HepG2 (cell line): ENCODE measurements at regions not wholly inside any gene's neighbourhood (a gene's known extent, or its start where the extent isn't known, plus 50 kb on each side); places are given as distances from the start of the nearest gene placed in this dataset.

Experiments
- HOXA3 ChIP-seq: sonication (generic); formaldehyde crosslinking; IDR thresholded peaks from 2 replicates; pipeline ENCODE4 v1.5.0; 2020; ENCODE audit warnings: missing genetic modification reagents
- KAT8 ChIP-seq: IDR thresholded peaks from 2 replicates; pipeline ENCODE4 v1.6.1; 2016; ENCODE audit warnings: missing genetic modification reagents, missing compliant biosample characterization
- PITX1 ChIP-seq: sonication (generic); formaldehyde crosslinking; IDR thresholded peaks from 2 replicates; pipeline ENCODE4 v1.5.1; 2020; ENCODE audit warnings: mild to moderate bottlenecking, missing genetic modification reagents
- RARG ChIP-seq: sonication (generic); formaldehyde crosslinking; IDR thresholded peaks from 2 replicates; pipeline ENCODE4 v1.4.0; 2020; ENCODE audit warnings: low read depth, mild to moderate bottlenecking, missing genetic modification reagents
- RXRA ChIP-seq: sonication (generic); formaldehyde crosslinking; IDR thresholded peaks from 2 replicates; pipeline ENCODE4 v1.5.1; 2020; ENCODE audit warnings: missing genetic modification reagents
- SSRP1 ChIP-seq: IDR thresholded peaks from 2 replicates; pipeline ENCODE4 v1.6.1; 2016; ENCODE audit warnings: control low read depth
- ZNF550 ChIP-seq: sonication (generic); formaldehyde crosslinking; IDR thresholded peaks from 2 replicates; pipeline ENCODE4 v1.4.0; 2020; ENCODE audit warnings: mild to moderate bottlenecking, missing genetic modification reagents, borderline replicate concordance
- ZNF556 ChIP-seq: sonication (generic); formaldehyde crosslinking; IDR thresholded peaks from 2 replicates; pipeline ENCODE4 v1.4.0; 2020; ENCODE audit warnings: mild to moderate bottlenecking, missing genetic modification reagents, borderline replicate concordance
- ZNF563 ChIP-seq: sonication (generic); formaldehyde crosslinking; IDR thresholded peaks from 2 replicates; pipeline ENCODE4 v1.8.0; 2022; ENCODE audit warnings: mild to moderate bottlenecking, moderate library complexity, missing genetic modification reagents
- ZNF644 ChIP-seq: IDR thresholded peaks from 2 replicates; pipeline ENCODE4 v1.6.1; 2016; ENCODE audit warnings: low read depth
- TF ChIP-seq, protein P1 (sequence below): sonication (generic); formaldehyde crosslinking; IDR thresholded peaks from 2 replicates; pipeline ENCODE4 v1.5.0; 2020; ENCODE audit warnings: mild to moderate bottlenecking, missing genetic modification reagents, moderate library complexity
- TF ChIP-seq, protein P2 (sequence below): sonication (generic); formaldehyde crosslinking; conservative IDR thresholded peaks from 2 replicates; pipeline ENCODE4 v1.4.0; 2020; ENCODE audit warnings: missing genetic modification reagents
- TF ChIP-seq, protein P3 (sequence below): sonication (generic); formaldehyde crosslinking; IDR thresholded peaks from 2 replicates; pipeline ENCODE4 v1.4.0; 2020; ENCODE audit warnings: missing genetic modification reagents, borderline replicate concordance
- TF ChIP-seq, protein P4 (sequence below): sonication (generic); formaldehyde crosslinking; conservative IDR thresholded peaks from 2 replicates; pipeline ENCODE4 v1.4.0; 2020; ENCODE audit warnings: missing genetic modification reagents
- TF ChIP-seq, protein P5 (sequence below): sonication (generic); formaldehyde crosslinking; IDR thresholded peaks from 2 replicates; pipeline ENCODE4 v1.8.0; 2022; ENCODE audit warnings: mild to moderate bottlenecking, missing genetic modification reagents
- TF ChIP-seq, protein P6 (sequence below): sonication (generic); formaldehyde crosslinking; IDR thresholded peaks from 2 replicates; pipeline ENCODE4 v1.5.0; 2020; ENCODE audit warnings: missing genetic modification reagents
- TF ChIP-seq, protein P7 (sequence below): sonication (generic); formaldehyde crosslinking; IDR thresholded peaks from 2 replicates; pipeline ENCODE4 v1.8.1; 2023; ENCODE audit warnings: mild to moderate bottlenecking, moderate library complexity, missing genetic modification reagents

DNA sequence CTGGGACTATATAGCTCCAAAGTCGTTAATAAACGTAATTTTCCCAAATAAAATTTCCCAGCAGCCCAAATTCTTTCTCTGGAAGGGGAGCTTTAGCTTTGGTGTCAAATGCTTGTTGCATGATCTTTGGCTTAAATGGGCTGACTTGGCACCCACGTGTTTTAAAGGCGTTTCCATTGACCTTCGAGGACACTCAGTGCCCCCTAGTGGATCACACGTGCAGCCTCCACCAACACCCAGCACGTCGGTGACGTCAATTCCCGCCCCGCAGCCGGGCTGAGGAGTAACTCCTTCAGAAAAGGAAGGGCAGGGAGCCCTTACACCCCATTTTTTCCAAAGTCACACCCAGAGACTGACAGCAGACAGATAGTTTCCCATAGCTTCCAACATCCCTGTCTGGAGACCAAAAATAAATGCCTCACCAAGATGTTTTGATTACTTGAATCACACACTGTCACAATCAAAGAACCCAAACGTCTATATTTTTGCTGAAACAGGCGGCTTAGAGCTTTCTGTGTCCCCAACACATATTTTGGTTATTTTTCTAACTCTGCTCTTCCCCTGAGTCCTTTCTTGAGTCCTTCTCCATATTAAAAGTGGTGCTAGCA lies 707.9 kb downstream of the AACS start (continued):
- no peak for TF ChIP-seq RXRA (CRISPR knock-in tag)
- no peak for TF ChIP-seq PITX1 (CRISPR knock-in tag)
- TF ChIP-seq, protein P1, sequence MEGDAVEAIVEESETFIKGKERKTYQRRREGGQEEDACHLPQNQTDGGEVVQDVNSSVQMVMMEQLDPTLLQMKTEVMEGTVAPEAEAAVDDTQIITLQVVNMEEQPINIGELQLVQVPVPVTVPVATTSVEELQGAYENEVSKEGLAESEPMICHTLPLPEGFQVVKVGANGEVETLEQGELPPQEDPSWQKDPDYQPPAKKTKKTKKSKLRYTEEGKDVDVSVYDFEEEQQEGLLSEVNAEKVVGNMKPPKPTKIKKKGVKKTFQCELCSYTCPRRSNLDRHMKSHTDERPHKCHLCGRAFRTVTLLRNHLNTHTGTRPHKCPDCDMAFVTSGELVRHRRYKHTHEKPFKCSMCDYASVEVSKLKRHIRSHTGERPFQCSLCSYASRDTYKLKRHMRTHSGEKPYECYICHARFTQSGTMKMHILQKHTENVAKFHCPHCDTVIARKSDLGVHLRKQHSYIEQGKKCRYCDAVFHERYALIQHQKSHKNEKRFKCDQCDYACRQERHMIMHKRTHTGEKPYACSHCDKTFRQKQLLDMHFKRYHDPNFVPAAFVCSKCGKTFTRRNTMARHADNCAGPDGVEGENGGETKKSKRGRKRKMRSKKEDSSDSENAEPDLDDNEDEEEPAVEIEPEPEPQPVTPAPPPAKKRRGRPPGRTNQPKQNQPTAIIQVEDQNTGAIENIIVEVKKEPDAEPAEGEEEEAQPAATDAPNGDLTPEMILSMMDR = peak; percentile 51
- TF ChIP-seq, protein P2, sequence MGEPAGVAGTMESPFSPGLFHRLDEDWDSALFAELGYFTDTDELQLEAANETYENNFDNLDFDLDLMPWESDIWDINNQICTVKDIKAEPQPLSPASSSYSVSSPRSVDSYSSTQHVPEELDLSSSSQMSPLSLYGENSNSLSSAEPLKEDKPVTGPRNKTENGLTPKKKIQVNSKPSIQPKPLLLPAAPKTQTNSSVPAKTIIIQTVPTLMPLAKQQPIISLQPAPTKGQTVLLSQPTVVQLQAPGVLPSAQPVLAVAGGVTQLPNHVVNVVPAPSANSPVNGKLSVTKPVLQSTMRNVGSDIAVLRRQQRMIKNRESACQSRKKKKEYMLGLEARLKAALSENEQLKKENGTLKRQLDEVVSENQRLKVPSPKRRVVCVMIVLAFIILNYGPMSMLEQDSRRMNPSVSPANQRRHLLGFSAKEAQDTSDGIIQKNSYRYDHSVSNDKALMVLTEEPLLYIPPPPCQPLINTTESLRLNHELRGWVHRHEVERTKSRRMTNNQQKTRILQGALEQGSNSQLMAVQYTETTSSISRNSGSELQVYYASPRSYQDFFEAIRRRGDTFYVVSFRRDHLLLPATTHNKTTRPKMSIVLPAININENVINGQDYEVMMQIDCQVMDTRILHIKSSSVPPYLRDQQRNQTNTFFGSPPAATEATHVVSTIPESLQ (CRISPR knock-in tag) = no peak
- TF ChIP-seq, protein P3, sequence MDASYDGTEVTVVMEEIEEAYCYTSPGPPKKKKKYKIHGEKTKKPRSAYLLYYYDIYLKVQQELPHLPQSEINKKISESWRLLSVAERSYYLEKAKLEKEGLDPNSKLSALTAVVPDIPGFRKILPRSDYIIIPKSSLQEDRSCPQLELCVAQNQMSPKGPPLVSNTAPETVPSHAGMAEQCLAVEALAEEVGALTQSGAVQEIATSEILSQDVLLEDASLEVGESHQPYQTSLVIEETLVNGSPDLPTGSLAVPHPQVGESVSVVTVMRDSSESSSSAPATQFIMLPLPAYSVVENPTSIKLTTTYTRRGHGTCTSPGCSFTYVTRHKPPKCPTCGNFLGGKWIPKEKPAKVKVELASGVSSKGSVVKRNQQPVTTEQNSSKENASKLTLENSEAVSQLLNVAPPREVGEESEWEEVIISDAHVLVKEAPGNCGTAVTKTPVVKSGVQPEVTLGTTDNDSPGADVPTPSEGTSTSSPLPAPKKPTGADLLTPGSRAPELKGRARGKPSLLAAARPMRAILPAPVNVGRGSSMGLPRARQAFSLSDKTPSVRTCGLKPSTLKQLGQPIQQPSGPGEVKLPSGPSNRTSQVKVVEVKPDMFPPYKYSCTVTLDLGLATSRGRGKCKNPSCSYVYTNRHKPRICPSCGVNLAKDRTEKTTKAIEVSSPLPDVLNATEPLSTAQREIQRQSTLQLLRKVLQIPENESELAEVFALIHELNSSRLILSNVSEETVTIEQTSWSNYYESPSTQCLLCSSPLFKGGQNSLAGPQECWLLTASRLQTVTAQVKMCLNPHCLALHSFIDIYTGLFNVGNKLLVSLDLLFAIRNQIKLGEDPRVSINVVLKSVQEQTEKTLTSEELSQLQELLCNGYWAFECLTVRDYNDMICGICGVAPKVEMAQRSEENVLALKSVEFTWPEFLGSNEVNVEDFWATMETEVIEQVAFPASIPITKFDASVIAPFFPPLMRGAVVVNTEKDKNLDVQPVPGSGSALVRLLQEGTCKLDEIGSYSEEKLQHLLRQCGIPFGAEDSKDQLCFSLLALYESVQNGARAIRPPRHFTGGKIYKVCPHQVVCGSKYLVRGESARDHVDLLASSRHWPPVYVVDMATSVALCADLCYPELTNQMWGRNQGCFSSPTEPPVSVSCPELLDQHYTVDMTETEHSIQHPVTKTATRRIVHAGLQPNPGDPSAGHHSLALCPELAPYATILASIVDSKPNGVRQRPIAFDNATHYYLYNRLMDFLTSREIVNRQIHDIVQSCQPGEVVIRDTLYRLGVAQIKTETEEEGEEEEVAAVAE (CRISPR knock-in tag) = no peak
- TF ChIP-seq, protein P4, sequence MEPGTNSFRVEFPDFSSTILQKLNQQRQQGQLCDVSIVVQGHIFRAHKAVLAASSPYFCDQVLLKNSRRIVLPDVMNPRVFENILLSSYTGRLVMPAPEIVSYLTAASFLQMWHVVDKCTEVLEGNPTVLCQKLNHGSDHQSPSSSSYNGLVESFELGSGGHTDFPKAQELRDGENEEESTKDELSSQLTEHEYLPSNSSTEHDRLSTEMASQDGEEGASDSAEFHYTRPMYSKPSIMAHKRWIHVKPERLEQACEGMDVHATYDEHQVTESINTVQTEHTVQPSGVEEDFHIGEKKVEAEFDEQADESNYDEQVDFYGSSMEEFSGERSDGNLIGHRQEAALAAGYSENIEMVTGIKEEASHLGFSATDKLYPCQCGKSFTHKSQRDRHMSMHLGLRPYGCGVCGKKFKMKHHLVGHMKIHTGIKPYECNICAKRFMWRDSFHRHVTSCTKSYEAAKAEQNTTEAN = no peak
- no peak for TF ChIP-seq SSRP1 (CRISPR knock-in tag)
- TF ChIP-seq, protein P5, sequence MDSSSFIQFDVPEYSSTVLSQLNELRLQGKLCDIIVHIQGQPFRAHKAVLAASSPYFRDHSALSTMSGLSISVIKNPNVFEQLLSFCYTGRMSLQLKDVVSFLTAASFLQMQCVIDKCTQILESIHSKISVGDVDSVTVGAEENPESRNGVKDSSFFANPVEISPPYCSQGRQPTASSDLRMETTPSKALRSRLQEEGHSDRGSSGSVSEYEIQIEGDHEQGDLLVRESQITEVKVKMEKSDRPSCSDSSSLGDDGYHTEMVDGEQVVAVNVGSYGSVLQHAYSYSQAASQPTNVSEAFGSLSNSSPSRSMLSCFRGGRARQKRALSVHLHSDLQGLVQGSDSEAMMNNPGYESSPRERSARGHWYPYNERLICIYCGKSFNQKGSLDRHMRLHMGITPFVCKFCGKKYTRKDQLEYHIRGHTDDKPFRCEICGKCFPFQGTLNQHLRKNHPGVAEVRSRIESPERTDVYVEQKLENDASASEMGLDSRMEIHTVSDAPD (CRISPR knock-in tag) = no peak
- no peak for TF ChIP-seq ZNF550
- TF ChIP-seq ZNF556 = no peak
- no peak for TF ChIP-seq HOXA3 (CRISPR knock-in tag)
- TF ChIP-seq KAT8 (CRISPR knock-in tag) = no peak
- no peak for TF ChIP-seq RARG (CRISPR knock-in tag)
- TF ChIP-seq, protein P6, sequence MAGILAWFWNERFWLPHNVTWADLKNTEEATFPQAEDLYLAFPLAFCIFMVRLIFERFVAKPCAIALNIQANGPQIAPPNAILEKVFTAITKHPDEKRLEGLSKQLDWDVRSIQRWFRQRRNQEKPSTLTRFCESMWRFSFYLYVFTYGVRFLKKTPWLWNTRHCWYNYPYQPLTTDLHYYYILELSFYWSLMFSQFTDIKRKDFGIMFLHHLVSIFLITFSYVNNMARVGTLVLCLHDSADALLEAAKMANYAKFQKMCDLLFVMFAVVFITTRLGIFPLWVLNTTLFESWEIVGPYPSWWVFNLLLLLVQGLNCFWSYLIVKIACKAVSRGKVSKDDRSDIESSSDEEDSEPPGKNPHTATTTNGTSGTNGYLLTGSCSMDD (CRISPR knock-in tag) = no peak
- no peak for TF ChIP-seq ZNF563 (CRISPR knock-in tag)
- 0 out of 2 replicates have a peak, but pooled peaks have one; percentile 19 for TF ChIP-seq ZNF644
- TF ChIP-seq, protein P7, sequence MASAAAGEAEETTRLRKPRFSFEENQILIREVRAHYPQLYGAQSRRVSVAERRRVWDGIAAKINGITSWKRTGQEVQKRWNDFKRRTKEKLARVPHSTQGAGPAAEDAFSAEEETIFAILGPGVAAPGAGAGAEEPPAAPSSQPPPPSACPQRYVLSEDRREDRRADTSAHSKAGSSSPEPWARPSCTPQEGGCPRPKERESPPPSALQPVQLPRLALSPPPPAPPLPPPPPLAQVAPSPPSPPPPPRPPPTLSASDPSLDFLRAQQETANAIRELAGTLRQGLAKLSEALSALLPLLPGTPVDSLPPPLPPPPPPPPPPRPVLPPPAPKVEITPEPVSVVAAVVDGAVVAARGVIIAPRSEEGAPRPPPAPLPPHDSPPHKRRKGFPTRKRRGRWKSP (CRISPR knock-in tag) = no peak
